ENCODE measurements at regions not wholly inside any gene's neighbourhood (a gene's known extent, or its start where the extent isn't known, plus 50 kb on each side); places are given as distances from the start of the nearest gene placed in this dataset.

DNA sequence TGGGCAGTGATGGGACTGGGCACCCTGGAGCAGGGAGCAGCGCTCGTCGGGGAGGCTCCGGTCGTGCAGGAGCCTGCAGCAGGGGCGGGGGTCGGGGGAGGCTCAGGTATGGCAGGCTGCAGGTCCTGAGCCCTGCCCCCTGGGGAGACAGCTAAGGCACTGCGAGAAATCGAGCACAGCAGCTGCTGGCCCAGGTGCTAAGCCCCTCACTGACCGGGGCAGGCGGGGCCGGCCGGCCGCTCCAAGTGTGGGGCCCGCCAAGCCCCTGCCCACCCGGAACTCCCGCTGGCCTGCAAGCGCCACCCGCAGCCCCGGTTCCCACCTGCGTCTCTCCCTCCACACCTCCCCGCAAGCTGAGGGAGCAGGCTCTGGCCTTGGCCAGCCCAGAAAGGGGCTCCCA, 326.8 kb upstream of the TMTC1 start:
- no peak for DNase-seq (ENCODE audit: low read depth)
- Histone ChIP-seq H3K36me3 (ENCODE audit: control insufficient read depth, insufficient read depth, low read length, severe bottlenecking) (no peaks in the 10 kb centered on the region), H3K9me3 (ENCODE audit: control insufficient read depth, low read length) (no peaks in the 10 kb centered on the region), H3K9ac (ENCODE audit: low read length) (no peak overlapping the region), H3K4me3 (ENCODE audit: low read length) (no peak overlapping the region), H3K27me3 (replicated peaks; ENCODE audit: control insufficient read depth, insufficient read depth, low read length) (no peaks in the 10 kb centered on the region), H3K4me1 (ENCODE audit: control insufficient read depth, insufficient read depth, low read length) (no peaks in the 10 kb centered on the region)

- Histone ChIP-seq H3K9me3 (ENCODE audit: control insufficient read depth, low read length) (no peaks in the 10 kb centered on the region), H3K4me1 (ENCODE audit: control insufficient read depth, insufficient read depth, low read length) (peaks cover 4% of the 10 kb centered on the region), H3K36me3 (ENCODE audit: control insufficient read depth, insufficient read depth, low read length, severe bottlenecking) (no peaks in the 10 kb centered on the region), H3K9ac (ENCODE audit: low read length) (no peak overlapping the region), H3K4me3 (ENCODE audit: low read length) (no peak overlapping the region), H3K27me3 (replicated peaks; ENCODE audit: control insufficient read depth, insufficient read depth, low read length) (no peaks in the 10 kb centered on the region)
- no peak for DNase-seq (ENCODE audit: low read depth)
These were observed 324.9 kb upstream of the TMTC1 start for GRCh38 chr12:30108666-30109065.

DNA sequence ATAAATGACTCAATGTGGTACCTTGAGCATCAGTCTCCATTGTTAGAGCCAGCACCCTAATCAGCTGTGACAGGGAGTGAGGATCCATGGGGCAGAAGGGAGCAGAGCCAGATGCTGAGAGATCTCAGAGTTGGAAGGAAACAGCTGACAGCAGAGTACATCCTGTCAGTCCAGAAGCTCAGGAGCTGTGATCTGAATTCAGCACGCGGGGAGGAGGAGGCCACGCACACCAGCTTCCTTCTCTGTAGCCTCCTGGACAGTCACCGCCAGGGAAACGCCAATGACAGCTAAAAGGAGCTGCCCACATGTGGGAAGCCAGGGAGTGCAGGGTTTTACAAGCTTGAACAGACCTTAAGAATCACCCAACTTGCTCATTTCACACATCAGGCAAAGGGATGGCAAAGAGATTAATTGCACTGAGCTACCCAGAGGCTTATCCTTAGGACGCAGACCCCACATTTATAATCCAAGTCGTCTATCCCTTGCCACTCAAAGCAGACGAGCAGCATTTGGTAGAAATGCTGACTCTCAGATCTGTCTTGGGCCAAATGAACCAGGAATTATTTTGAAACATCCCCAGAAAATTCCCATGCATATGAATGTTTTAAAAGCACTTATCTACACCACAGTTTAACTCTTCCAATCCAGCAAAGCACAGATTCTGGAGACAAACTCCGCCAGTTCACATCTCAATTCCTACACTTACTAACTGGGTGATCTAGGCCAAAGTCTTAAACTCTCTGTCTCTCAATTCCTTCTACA, 322.6 kb upstream of the TMTC1 start:
- Histone ChIP-seq H3K4me1 (ENCODE audit: control insufficient read depth, insufficient read depth, low read length) (peaks cover 4% of the 10 kb centered on the region), H3K27me3 (replicated peaks; ENCODE audit: control insufficient read depth, insufficient read depth, low read length) (no peaks in the 10 kb centered on the region), H3K36me3 (ENCODE audit: control insufficient read depth, insufficient read depth, low read length, severe bottlenecking) (no peaks in the 10 kb centered on the region), H3K9ac (ENCODE audit: low read length) (no peak overlapping the region), H3K4me3 (ENCODE audit: low read length) (no peak overlapping the region), H3K9me3 (ENCODE audit: control insufficient read depth, low read length) (no peaks in the 10 kb centered on the region)
- no peak for DNase-seq (ENCODE audit: low read depth)

GRCh38 chr12:30105505-30105904, 321.8 kb upstream of the TMTC1 start:
- H3K36me3 ChIP-seq (ENCODE audit: control insufficient read depth, insufficient read depth, low read length, severe bottlenecking) = no peaks in the 10 kb centered on the region
- H3K4me1 ChIP-seq (ENCODE audit: control insufficient read depth, insufficient read depth, low read length) = peaks cover 4% of the 10 kb centered on the region
- H3K9ac ChIP-seq (ENCODE audit: low read length) = no peak overlapping the region
- no peak for DNase-seq (ENCODE audit: low read depth)
- H3K27me3 ChIP-seq (replicated peaks; ENCODE audit: control insufficient read depth, insufficient read depth, low read length) = no peaks in the 10 kb centered on the region
- no peaks in the 10 kb centered on the region for H3K9me3 ChIP-seq (ENCODE audit: control insufficient read depth, low read length)
- no peak overlapping the region for H3K4me3 ChIP-seq (ENCODE audit: low read length)

DNA sequence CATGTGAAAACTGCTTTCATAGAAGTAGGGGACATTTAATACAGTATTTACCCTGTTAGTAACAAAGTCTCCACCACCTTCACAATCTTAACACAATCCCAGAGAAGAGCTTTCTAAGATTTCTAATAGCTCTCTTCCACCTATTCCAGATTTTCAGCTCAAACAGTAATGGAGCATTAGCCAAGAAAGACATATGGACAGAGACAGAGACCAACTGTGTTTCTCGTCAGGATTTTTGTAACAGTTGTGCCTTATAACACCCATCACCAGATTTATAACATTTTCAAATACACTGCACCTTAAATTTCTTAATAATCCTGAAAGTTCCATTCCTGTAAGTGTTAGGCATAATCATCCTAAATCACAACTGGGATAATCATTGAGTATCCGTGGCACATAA, 321.2 kb upstream of the TMTC1 start:
- Histone ChIP-seq H3K9ac (ENCODE audit: low read length) (no peak overlapping the region), H3K4me3 (ENCODE audit: low read length) (no peak overlapping the region), H3K4me1 (ENCODE audit: control insufficient read depth, insufficient read depth, low read length) (peaks cover 4% of the 10 kb centered on the region), H3K9me3 (ENCODE audit: control insufficient read depth, low read length) (no peaks in the 10 kb centered on the region), H3K27me3 (replicated peaks; ENCODE audit: control insufficient read depth, insufficient read depth, low read length) (no peaks in the 10 kb centered on the region), H3K36me3 (ENCODE audit: control insufficient read depth, insufficient read depth, low read length, severe bottlenecking) (no peaks in the 10 kb centered on the region)
- no peak for DNase-seq (ENCODE audit: low read depth)

- no peaks in the 10 kb centered on the region for H3K36me3 ChIP-seq (ENCODE audit: control insufficient read depth, insufficient read depth, low read length, severe bottlenecking)
- H3K9ac ChIP-seq (ENCODE audit: low read length) = no peak overlapping the region
- H3K4me1 ChIP-seq (ENCODE audit: control insufficient read depth, insufficient read depth, low read length) = peaks cover 4% of the 10 kb centered on the region
- no peak overlapping the region for H3K4me3 ChIP-seq (ENCODE audit: low read length)
- peak; percentile 1 for DNase-seq (ENCODE audit: low read depth)
- H3K9me3 ChIP-seq (ENCODE audit: control insufficient read depth, low read length) = no peaks in the 10 kb centered on the region
- H3K27me3 ChIP-seq (replicated peaks; ENCODE audit: control insufficient read depth, insufficient read depth, low read length) = no peaks in the 10 kb centered on the region
These were observed 317.0 kb upstream of the TMTC1 start for GRCh38 chr12:30100741-30101140.

DNA sequence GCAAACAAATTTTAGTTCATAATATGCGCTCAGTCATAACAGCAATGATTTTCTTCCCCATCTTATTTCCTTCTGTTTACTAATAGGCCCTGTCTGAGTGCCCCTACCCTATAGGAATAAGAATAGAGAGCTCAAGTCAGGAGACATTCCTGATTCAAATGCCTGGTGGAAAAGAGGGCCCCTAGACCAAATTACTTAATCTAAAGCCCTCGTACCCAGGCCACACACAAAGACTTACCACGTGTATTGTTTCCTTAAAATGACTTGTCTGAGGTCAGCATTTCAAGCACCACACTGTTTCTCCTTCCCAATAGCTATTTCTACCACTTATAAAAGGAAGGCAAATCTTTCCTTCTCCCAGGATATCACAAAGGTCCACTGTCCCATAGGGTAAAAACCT, 314.9 kb upstream of the TMTC1 start:
- Histone ChIP-seq H3K9me3 (ENCODE audit: control insufficient read depth, low read length) (no peaks in the 10 kb centered on the region), H3K27me3 (replicated peaks; ENCODE audit: control insufficient read depth, insufficient read depth, low read length) (no peaks in the 10 kb centered on the region), H3K4me3 (ENCODE audit: low read length) (no peak overlapping the region), H3K4me1 (ENCODE audit: control insufficient read depth, insufficient read depth, low read length) (no peaks in the 10 kb centered on the region), H3K9ac (ENCODE audit: low read length) (no peak overlapping the region), H3K36me3 (ENCODE audit: control insufficient read depth, insufficient read depth, low read length, severe bottlenecking) (no peaks in the 10 kb centered on the region)
- no peak for DNase-seq (ENCODE audit: low read depth)

DNA sequence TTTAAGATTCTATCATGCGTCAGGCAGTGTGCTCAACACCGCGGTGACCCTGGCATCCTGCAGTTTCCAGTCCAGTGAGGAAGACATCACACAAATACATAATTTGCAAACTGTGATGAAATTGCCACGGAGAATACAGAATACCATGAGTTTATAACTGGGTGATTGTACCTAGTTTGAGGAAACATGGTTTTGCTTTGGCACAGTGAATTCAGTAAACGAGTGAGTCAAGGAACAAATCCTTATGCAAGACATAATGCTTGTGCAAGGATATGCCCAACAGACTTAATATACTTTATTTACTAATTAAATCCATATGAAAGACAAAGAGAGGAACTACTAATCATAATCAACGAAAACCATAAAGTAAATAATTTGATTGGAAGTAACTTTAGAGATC, 311.8 kb upstream of the TMTC1 start:
- Histone ChIP-seq H3K36me3 (ENCODE audit: control insufficient read depth, insufficient read depth, low read length, severe bottlenecking) (no peaks in the 10 kb centered on the region), H3K27me3 (replicated peaks; ENCODE audit: control insufficient read depth, insufficient read depth, low read length) (no peaks in the 10 kb centered on the region), H3K4me1 (ENCODE audit: control insufficient read depth, insufficient read depth, low read length) (no peaks in the 10 kb centered on the region), H3K9ac (ENCODE audit: low read length) (no peak overlapping the region), H3K4me3 (ENCODE audit: low read length) (no peak overlapping the region), H3K9me3 (ENCODE audit: control insufficient read depth, low read length) (no peaks in the 10 kb centered on the region)
- peak; percentile 7 for DNase-seq (ENCODE audit: low read depth)

- Histone ChIP-seq H3K36me3 (ENCODE audit: control insufficient read depth, insufficient read depth, low read length, severe bottlenecking) (no peaks in the 10 kb centered on the region), H3K4me1 (ENCODE audit: control insufficient read depth, insufficient read depth, low read length) (peaks cover 5% of the 10 kb centered on the region), H3K9me3 (ENCODE audit: control insufficient read depth, low read length) (no peaks in the 10 kb centered on the region), H3K27me3 (replicated peaks; ENCODE audit: control insufficient read depth, insufficient read depth, low read length) (no peaks in the 10 kb centered on the region), H3K4me3 (ENCODE audit: low read length) (no peak overlapping the region), H3K9ac (ENCODE audit: low read length) (no peak overlapping the region)
- no peak for DNase-seq (ENCODE audit: low read depth)
These were observed 309.4 kb upstream of the TMTC1 start for GRCh38 chr12:30092983-30093617.

GRCh38 chr12:30090258-30090657, 306.5 kb upstream of the TMTC1 start:
- no peak for DNase-seq (ENCODE audit: low read depth)
- no peak overlapping the region for H3K4me3 ChIP-seq (ENCODE audit: low read length)
- H3K9ac ChIP-seq (ENCODE audit: low read length) = no peak overlapping the region
- H3K4me1 ChIP-seq (ENCODE audit: control insufficient read depth, insufficient read depth, low read length) = peaks cover 10% of the 10 kb centered on the region
- no peaks in the 10 kb centered on the region for H3K36me3 ChIP-seq (ENCODE audit: control insufficient read depth, insufficient read depth, low read length, severe bottlenecking)
- no peaks in the 10 kb centered on the region for H3K9me3 ChIP-seq (ENCODE audit: control insufficient read depth, low read length)
- H3K27me3 ChIP-seq (replicated peaks; ENCODE audit: control insufficient read depth, insufficient read depth, low read length) = no peaks in the 10 kb centered on the region

GRCh38 chr12:30088259-30088995, 304.7 kb upstream of the TMTC1 start:
- DNase-seq (ENCODE audit: low read depth) = no peak
- H3K4me3 ChIP-seq (ENCODE audit: low read length) = no peak overlapping the region
- no peaks in the 10 kb centered on the region for H3K27me3 ChIP-seq (replicated peaks; ENCODE audit: control insufficient read depth, insufficient read depth, low read length)
- H3K4me1 ChIP-seq (ENCODE audit: control insufficient read depth, insufficient read depth, low read length) = peaks cover 10% of the 10 kb centered on the region
- H3K9me3 ChIP-seq (ENCODE audit: control insufficient read depth, low read length) = no peaks in the 10 kb centered on the region
- H3K36me3 ChIP-seq (ENCODE audit: control insufficient read depth, insufficient read depth, low read length, severe bottlenecking) = no peaks in the 10 kb centered on the region
- no peak overlapping the region for H3K9ac ChIP-seq (ENCODE audit: low read length)
